HCT116 (cell line): ENCODE measurements at regions not wholly inside any gene's neighbourhood (a gene's known extent, or its start where the extent isn't known, plus 50 kb on each side); places are given as distances from the start of the nearest gene placed in this dataset.

Source experiments
- EZH2 ChIP-seq: fragments of 200-600 bp; sonication (generic); IDR thresholded peaks from 2 replicates; pipeline ENCODE4 v1.6.1; 2017; ENCODE audit warnings: antibody characterized with exemption, mixed run types
- EZH2phosphoT487 ChIP-seq: fragments of 200-600 bp; IDR thresholded peaks from 2 replicates; pipeline ENCODE4 v1.6.1; 2018; ENCODE audit warnings: antibody characterized with exemption, borderline replicate concordance
- JUND ChIP-seq: IDR thresholded peaks from 2 replicates; pipeline ENCODE4 v1.6.1; 2012
- POLR2A ChIP-seq: IDR thresholded peaks from 2 replicates; pipeline ENCODE4 v1.7.0; 2011; ENCODE audit warnings: borderline replicate concordance; ENCODE audit not compliant: insufficient read depth, insufficient read length; ENCODE audit errors: extremely low read depth
- TF ChIP-seq, protein P1 (sequence below), 3 experiments: fragments of 200-600 bp in 1 of 3; sonication (generic) in 1 of 3; IDR thresholded peaks in 2 of 3; conservative IDR thresholded peaks in 1 of 3; 2 replicates each; pipeline ENCODE4 v1.5.1; 2012 to 2017; ENCODE audit warnings: low read depth in 2 of 3, low read length in 2 of 3, antibody characterized with exemption in 1 of 3, borderline replicate concordance in 1 of 3, control low read depth in 1 of 3, mild to moderate bottlenecking in 1 of 3, mixed read lengths in 1 of 3, mixed run types in 1 of 3, moderate library complexity in 1 of 3; ENCODE audit not compliant: insufficient read depth in 1 of 3
- TF ChIP-seq, protein P2 (sequence below): IDR thresholded peaks from 2 replicates; pipeline ENCODE4 v1.6.1; 2012
- TF ChIP-seq, protein P3 (sequence below): IDR thresholded peaks from 2 replicates; pipeline ENCODE4 v1.6.1; 2012

DNA sequence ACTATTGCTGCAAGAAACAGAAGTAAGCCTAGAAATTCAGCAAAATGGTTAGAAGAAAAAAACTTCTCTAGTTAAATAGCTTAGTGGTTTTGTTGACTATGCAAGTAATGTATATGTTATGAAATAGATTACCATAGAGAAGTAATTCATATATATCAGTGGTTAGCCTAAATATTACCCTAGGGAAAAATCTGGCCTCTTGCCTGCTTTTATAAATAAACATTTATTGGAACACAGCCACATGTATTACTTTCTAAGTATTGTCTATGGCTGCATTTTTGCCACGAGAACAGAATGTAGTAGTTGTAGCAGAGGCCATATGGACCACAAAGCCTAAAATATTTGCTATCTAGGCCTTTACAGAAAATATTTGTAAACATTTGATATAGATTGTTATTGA, 1471.7 kb upstream of the PRR20A start:
- TF ChIP-seq, protein P1, sequence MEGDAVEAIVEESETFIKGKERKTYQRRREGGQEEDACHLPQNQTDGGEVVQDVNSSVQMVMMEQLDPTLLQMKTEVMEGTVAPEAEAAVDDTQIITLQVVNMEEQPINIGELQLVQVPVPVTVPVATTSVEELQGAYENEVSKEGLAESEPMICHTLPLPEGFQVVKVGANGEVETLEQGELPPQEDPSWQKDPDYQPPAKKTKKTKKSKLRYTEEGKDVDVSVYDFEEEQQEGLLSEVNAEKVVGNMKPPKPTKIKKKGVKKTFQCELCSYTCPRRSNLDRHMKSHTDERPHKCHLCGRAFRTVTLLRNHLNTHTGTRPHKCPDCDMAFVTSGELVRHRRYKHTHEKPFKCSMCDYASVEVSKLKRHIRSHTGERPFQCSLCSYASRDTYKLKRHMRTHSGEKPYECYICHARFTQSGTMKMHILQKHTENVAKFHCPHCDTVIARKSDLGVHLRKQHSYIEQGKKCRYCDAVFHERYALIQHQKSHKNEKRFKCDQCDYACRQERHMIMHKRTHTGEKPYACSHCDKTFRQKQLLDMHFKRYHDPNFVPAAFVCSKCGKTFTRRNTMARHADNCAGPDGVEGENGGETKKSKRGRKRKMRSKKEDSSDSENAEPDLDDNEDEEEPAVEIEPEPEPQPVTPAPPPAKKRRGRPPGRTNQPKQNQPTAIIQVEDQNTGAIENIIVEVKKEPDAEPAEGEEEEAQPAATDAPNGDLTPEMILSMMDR (IDR thresholded peaks at IDR 0.05 in 2 of 3, conservative IDR thresholded peaks at IDR 0.05 in 1 of 3; ENCODE audit: borderline replicate concordance in 1 of 3, insufficient read depth in 1 of 3, low read depth in 2 of 3, low read length in 2 of 3): no peak
- no peak for TF ChIP-seq EZH2phosphoT487
- no peak for TF ChIP-seq JUND
- no peak for TF ChIP-seq POLR2A
- TF ChIP-seq, protein P2, sequence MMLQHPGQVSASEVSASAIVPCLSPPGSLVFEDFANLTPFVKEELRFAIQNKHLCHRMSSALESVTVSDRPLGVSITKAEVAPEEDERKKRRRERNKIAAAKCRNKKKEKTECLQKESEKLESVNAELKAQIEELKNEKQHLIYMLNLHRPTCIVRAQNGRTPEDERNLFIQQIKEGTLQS: no peak
- TF ChIP-seq, protein P3, sequence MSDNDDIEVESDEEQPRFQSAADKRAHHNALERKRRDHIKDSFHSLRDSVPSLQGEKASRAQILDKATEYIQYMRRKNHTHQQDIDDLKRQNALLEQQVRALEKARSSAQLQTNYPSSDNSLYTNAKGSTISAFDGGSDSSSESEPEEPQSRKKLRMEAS: no peak
- no peak for TF ChIP-seq EZH2
